Activated CD4-positive, alpha-beta T cell treated with anti-CD3 and anti-CD28 coated beads for 48 hours (primary cell): ENCODE measurements at regions not wholly inside any gene's neighbourhood (a gene's known extent, or its start where the extent isn't known, plus 50 kb on each side); places are given as distances from the start of the nearest gene placed in this dataset.

Experiments used
- DNase-seq: peaks from one replicate; pipeline ENCODE4 v3.0.0-alpha.2; 2020

GRCh38 chr9:99560561-99560960, 261.1 kb upstream of the NR4A3 start:
- no peak for DNase-seq

GRCh38 chr9:99561509-99561917, 260.2 kb upstream of the NR4A3 start:
- no peak for DNase-seq

- DNase-seq, result no peak
Observed at GRCh38 chr9:99561961-99562565, 259.6 kb upstream of the NR4A3 start.

GRCh38 chr9:99563364-99563763, 258.3 kb upstream of the NR4A3 start:
- no peak for DNase-seq

- DNase-seq, result no peak
Observed at GRCh38 chr9:99565203-99565602, 256.5 kb upstream of the NR4A3 start.

- DNase-seq, result no peak
Observed at GRCh38 chr9:99567436-99567835, 254.2 kb upstream of the NR4A3 start.

- DNase-seq, result no peak
Observed at GRCh38 chr9:99569840-99570239, 251.8 kb upstream of the NR4A3 start.

GRCh38 chr9:99572567-99572966, 249.1 kb upstream of the NR4A3 start:
- no peak for DNase-seq

- no peak for DNase-seq
Observed at GRCh38 chr9:99573085-99573484, 248.6 kb upstream of the NR4A3 start.

GRCh38 chr9:99573886-99574285, 247.8 kb upstream of the NR4A3 start:
- no peak for DNase-seq

- DNase-seq, result no peak
Observed at GRCh38 chr9:99576002-99576401, 245.7 kb upstream of the NR4A3 start.

- DNase-seq, result no peak
Observed at GRCh38 chr9:99576876-99577275, 244.8 kb upstream of the NR4A3 start.

GRCh38 chr9:99577351-99577750, 244.3 kb upstream of the NR4A3 start:
- no peak for DNase-seq

GRCh38 chr9:99578666-99579065, 243.0 kb upstream of the NR4A3 start:
- DNase-seq, result no peak

- DNase-seq, result no peak
Observed at GRCh38 chr9:99579964-99580363, 241.7 kb upstream of the NR4A3 start.

- no peak for DNase-seq
Observed at GRCh38 chr9:99582814-99583213, 238.9 kb upstream of the NR4A3 start.

- no peak for DNase-seq
Observed at GRCh38 chr9:99588299-99588698, 233.4 kb upstream of the NR4A3 start.

GRCh38 chr9:99588747-99589146, 232.9 kb upstream of the NR4A3 start:
- no peak for DNase-seq

- no peak for DNase-seq
Observed at GRCh38 chr9:99590410-99590809, 231.3 kb upstream of the NR4A3 start.

GRCh38 chr9:99590840-99591239, 230.8 kb upstream of the NR4A3 start:
- DNase-seq, result no peak

GRCh38 chr9:99591770-99592169, 229.9 kb upstream of the NR4A3 start:
- DNase-seq, result no peak

- DNase-seq, result no peak
Observed at GRCh38 chr9:99592834-99593574, 228.7 kb upstream of the NR4A3 start.

GRCh38 chr9:99593610-99594009, 228.1 kb upstream of the NR4A3 start:
- DNase-seq, result no peak

- no peak for DNase-seq
Observed at GRCh38 chr9:99594056-99594780, 227.5 kb upstream of the NR4A3 start.
